K562 (cell line): ENCODE measurements at regions not wholly inside any gene's neighbourhood (a gene's known extent, or its start where the extent isn't known, plus 50 kb on each side); places are given as distances from the start of the nearest gene placed in this dataset.

ENCODE experiments used
- ATAC-seq: fragments of 200-7000 bp; cut with Tn5 transposase; 3 replicates; pipeline ENCODE4 v1.9.1; 2020; ENCODE audit warnings: moderate library complexity
- BruUV-seq: library from RNA; stranded (reverse); fragments of 400-500 nt; replicated peaks from 2 replicates; lab custom pipeline; 2021; lab: Mats Ljungman, UMichigan
- CTCF ChIA-PET: fragments of 300-600 bp; formaldehyde crosslinking; extraction: SDS; loops from one replicate; lab custom pipeline; 2021; ENCODE audit warnings: low intra/inter-chr PET ratio; lab: Yijun Ruan, JAX
- POLR2A ChIA-PET: fragments of 300-600, 350-650 bp; sonication (Branson Sonifier 250); formaldehyde crosslinking; extraction: SDS; loops from one replicate; lab custom pipeline; 2021; ENCODE audit warnings: antibody characterized with exemption, inconsistent platforms; lab: Yijun Ruan, JAX
- DNase-seq, 4 experiments: peaks; one replicate each; pipeline versions ENCODE4 v3.0.0 to v3.0.0-alpha.2; 2011 to 2018; ENCODE audit warnings: low spot score in 3 of 4, mixed read lengths in 3 of 4; ENCODE audit errors: extremely low read depth in 1 of 4
- FAIRE-seq: peaks from 2 replicates; lab custom pipeline; 2011; peaks lifted over from hg19 to GRCh38; lab: Jason Lieb, UNC
- H2AFZ ChIP-seq: 2 replicates; pipeline ENCODE4 v1.6.0; 2011; ENCODE audit warnings: low read depth, low read length, control low read depth, inconsistent platforms
- H3K27ac ChIP-seq: fragments of 200-600 bp; 3 replicates; pipeline ENCODE4 v1.8.0; 2011; ENCODE audit warnings: low read depth, mild to moderate bottlenecking, control low read depth, inconsistent platforms, low read length, moderate library complexity, mixed read lengths; ENCODE audit errors: extremely low read depth
- H3K27me3 ChIP-seq, 2 experiments: fragments of 300-600 bp in 1 of 2; 2 replicates in 1 of 2; 3 replicates in 1 of 2; pipeline versions ENCODE4 v1.6.0 to v1.8.0; 2011; ENCODE audit warnings: inconsistent platforms in 2 of 2, low read length in 2 of 2, mild to moderate bottlenecking in 1 of 2, mixed read lengths in 1 of 2, moderate library complexity in 1 of 2; ENCODE audit not compliant: control insufficient read depth in 2 of 2, insufficient read depth in 2 of 2
- H3K36me3 ChIP-seq: fragments of 300-600 bp; 3 replicates; pipeline ENCODE4 v1.8.0; 2011; ENCODE audit warnings: mild to moderate bottlenecking, low read length, inconsistent platforms; ENCODE audit not compliant: control insufficient read depth, insufficient read depth
- H3K4me1 ChIP-seq, 2 experiments: fragments of 200-600 bp in 1 of 2; replicated peaks in 1 of 2; 2 replicates in 1 of 2; 3 replicates in 1 of 2; pipeline versions ENCODE4 v1.5.1 to v1.8.0; 2011; ENCODE audit warnings: inconsistent platforms in 2 of 2, low read length in 2 of 2, mild to moderate bottlenecking in 1 of 2, mixed read lengths in 1 of 2, moderate library complexity in 1 of 2; ENCODE audit not compliant: control insufficient read depth in 2 of 2, insufficient read depth in 2 of 2
- H3K4me2 ChIP-seq: 2 replicates; pipeline ENCODE4 v1.6.1; 2011; ENCODE audit warnings: low read length, control low read depth, inconsistent platforms, mixed read lengths; ENCODE audit not compliant: insufficient read depth
- H3K4me3 ChIP-seq: fragments of 200-600 bp; sonication (generic), shearing (Covaris generic); 2 replicates; pipeline ENCODE4 v1.5.1; 2016; ENCODE audit warnings: control low read depth, inconsistent platforms
- H3K79me2 ChIP-seq: fragments of 200-600 bp; 3 replicates; pipeline ENCODE4 v1.8.0; 2011; ENCODE audit warnings: low read length, inconsistent platforms; ENCODE audit not compliant: control insufficient read depth, insufficient read depth
- H3K9ac ChIP-seq, 2 experiments: 2 replicates each; pipeline versions ENCODE4 v1.6.0 to v1.6.1; 2011; ENCODE audit warnings: low read depth in 2 of 2, low read length in 2 of 2, control low read depth in 1 of 2, inconsistent platforms in 1 of 2, mild to moderate bottlenecking in 1 of 2, mixed read lengths in 1 of 2; ENCODE audit not compliant: insufficient read depth in 1 of 2
- H3K9me1 ChIP-seq: one replicate; pipeline ENCODE4 v1.6.0; 2011; ENCODE audit warnings: inconsistent platforms, mild to moderate bottlenecking, low read length, moderate library complexity; ENCODE audit not compliant: control insufficient read depth, insufficient read depth
- H3K9me3 ChIP-seq: replicated peaks from 2 replicates; pipeline ENCODE4 v1.5.1; 2011; ENCODE audit warnings: low read depth, low read length, inconsistent platforms; ENCODE audit not compliant: control insufficient read depth, insufficient read depth
- H4K20me1 ChIP-seq: replicated peaks from 2 replicates; pipeline ENCODE4 v1.6.1; 2011; ENCODE audit warnings: low read length, inconsistent platforms, mixed read lengths; ENCODE audit not compliant: control insufficient read depth, insufficient read depth
- CSDE1 ChIP-seq, 2 experiments: fragments of 450-650 bp; IDR thresholded peaks; 2 replicates each; pipeline ENCODE4 v1.6.1; 2016; ENCODE audit warnings: mild to moderate bottlenecking in 1 of 2
- EP400 ChIP-seq: fragments of 450-650 bp; IDR thresholded peaks from 2 replicates; pipeline ENCODE4 v1.6.1; 2017; ENCODE audit warnings: antibody characterized with exemption, mild to moderate bottlenecking, moderate library complexity
- GATAD2B ChIP-seq: fragments of 450-650 bp; IDR thresholded peaks from 2 replicates; pipeline ENCODE4 v1.6.1; 2017; ENCODE audit warnings: mild to moderate bottlenecking, borderline replicate concordance
- POLR2AphosphoS2 ChIP-seq: IDR thresholded peaks from 2 replicates; pipeline ENCODE4 v1.6.1; 2012; ENCODE audit warnings: low read length, improper control_type of control experiment
- RAD51 ChIP-seq: fragments of 450-650 bp; IDR thresholded peaks from 2 replicates; pipeline ENCODE4 v1.7.1; 2016; ENCODE audit warnings: low read depth, mild to moderate bottlenecking, borderline replicate concordance
- TBP ChIP-seq: optimal IDR thresholded peaks from 2 replicates; pipeline ENCODE3; 2011; ENCODE audit warnings: low read depth, low read length, improper control_type of control experiment
- ZNF398 ChIP-seq: fragments of 250-450 bp; sonication (Bioruptor Pico); IDR thresholded peaks from 2 replicates; pipeline ENCODE4 v1.8.0; 2021; ENCODE audit warnings: moderate library complexity, mild to moderate bottlenecking, inconsistent platforms
- ZNF586 ChIP-seq: fragments of 450-650 bp; formaldehyde crosslinking; conservative IDR thresholded peaks from 2 replicates; pipeline ENCODE4 v1.4.0; 2020; ENCODE audit warnings: mild to moderate bottlenecking, moderate library complexity
- WGBS: fragments of 100-300 bp; shearing (Covaris generic); methylation state at CpG from one replicate; pipeline ENCODE4 v1.1.6; 2016; ENCODE audit warnings: low coverage, mixed read lengths; ENCODE audit not compliant: insufficient coverage; ENCODE audit errors: missing lambda C conversion rate; 5-methylcytosine and 5-hydroxymethylcytosine counted together
- in situ Hi-C: fragments of 300-500 bp; cut with MboI; formaldehyde crosslinking; loops from 4 replicates; pipeline ENCODE4 v1.15.0; 2018; ENCODE audit warnings: inconsistent platforms, mixed read lengths
- intact Hi-C: fragments of 100-400 bp; cut with micrococcal nuclease; formaldehyde crosslinking; loops from 2 replicates; pipeline ENCODE4 v1.14.2; 2022

GRCh38 chr2:188770296-188770695, 203.9 kb upstream of the COL3A1 start:
- no peak for TF ChIP-seq ZNF398 (CRISPR knock-in tag)
- no peak for TF ChIP-seq EP400
- TF ChIP-seq GATAD2B = no peak
- no peak for TF ChIP-seq CSDE1 (IDR thresholded peaks at IDR 0.05)
- TF ChIP-seq ZNF586 (CRISPR knock-in tag) = no peak
- no peak for TF ChIP-seq POLR2AphosphoS2
- TF ChIP-seq RAD51 = no peak
- no peak for TF ChIP-seq TBP
- TF ChIP-seq, all 486 proteins: peak for 0
- H3K9me3 ChIP-seq = no peaks in the 10 kb centered on the region
- in situ Hi-C loops = no loop called here
- no peaks in the 10 kb centered on the region for H4K20me1 ChIP-seq
- no TSS peak for BruUV-seq
- H3K79me2 ChIP-seq = no peaks in the 10 kb centered on the region
- H3K4me1 ChIP-seq = no peaks in the 10 kb centered on the region
- ChIA-PET CTCF (no interaction called here), POLR2A (interaction anchor here (0.6 kb wide), 1 partner anchor 63 kb away, joined by 3 read pairs; no protein-coding TSS in a partner anchor)
- no peak overlapping the region for H3K27ac ChIP-seq
- intact Hi-C loops = no loop called here
- 0% methylated on average over 4 of the region's 5 CpGs for WGBS
- H3K27me3 ChIP-seq = no peaks in the 10 kb centered on the region
- H2AFZ ChIP-seq = no peak overlapping the region
- H3K4me2 ChIP-seq = no peak overlapping the region
- DNase-seq (no peak), ATAC-seq (no peak), FAIRE-seq (no peak)
- no peak overlapping the region for H3K9ac ChIP-seq
- no peaks in the 10 kb centered on the region for H3K36me3 ChIP-seq
- no peak overlapping the region for H3K4me3 ChIP-seq
- no peaks in the 10 kb centered on the region for H3K9me1 ChIP-seq
